Ectodermal cell (in vitro differentiated cells): ENCODE measurements at regions not wholly inside any gene's neighbourhood (a gene's known extent, or its start where the extent isn't known, plus 50 kb on each side); places are given as distances from the start of the nearest gene placed in this dataset.

Experiments
- H3K27ac ChIP-seq: 2 replicates; pipeline ENCODE4 v1.7.0; 2013; ENCODE audit warnings: mild to moderate bottlenecking, low read depth, low read length; ENCODE audit not compliant: insufficient read depth, poor library complexity, severe bottlenecking
- H3K27me3 ChIP-seq: 2 replicates; pipeline ENCODE4 v1.7.0; 2013; ENCODE audit warnings: mild to moderate bottlenecking, low read length; ENCODE audit not compliant: insufficient read depth, control insufficient read depth, poor library complexity, severe bottlenecking
- H3K36me3 ChIP-seq: one replicate; pipeline ENCODE4 v1.7.0; 2013; ENCODE audit warnings: low read length; ENCODE audit not compliant: control insufficient read depth, insufficient read depth
- H3K4me1 ChIP-seq: one replicate; pipeline ENCODE4 v1.7.0; 2013; ENCODE audit warnings: low read length; ENCODE audit not compliant: control insufficient read depth, insufficient read depth
- H3K4me3 ChIP-seq: 2 replicates; pipeline ENCODE4 v1.7.0; 2013; ENCODE audit warnings: low read depth, low read length, control low read depth; ENCODE audit not compliant: insufficient read depth
- H3K9me3 ChIP-seq: 2 replicates; pipeline ENCODE4 v1.7.0; 2013; ENCODE audit warnings: mild to moderate bottlenecking, low read length, moderate library complexity; ENCODE audit not compliant: control insufficient read depth
- WGBS, 2 experiments: methylation state at CpG; one replicate each; pipeline ENCODE4 v1.1.7; 2013; ENCODE audit warnings: missing lambda C conversion rate in 2 of 2; 5-methylcytosine and 5-hydroxymethylcytosine counted together

DNA sequence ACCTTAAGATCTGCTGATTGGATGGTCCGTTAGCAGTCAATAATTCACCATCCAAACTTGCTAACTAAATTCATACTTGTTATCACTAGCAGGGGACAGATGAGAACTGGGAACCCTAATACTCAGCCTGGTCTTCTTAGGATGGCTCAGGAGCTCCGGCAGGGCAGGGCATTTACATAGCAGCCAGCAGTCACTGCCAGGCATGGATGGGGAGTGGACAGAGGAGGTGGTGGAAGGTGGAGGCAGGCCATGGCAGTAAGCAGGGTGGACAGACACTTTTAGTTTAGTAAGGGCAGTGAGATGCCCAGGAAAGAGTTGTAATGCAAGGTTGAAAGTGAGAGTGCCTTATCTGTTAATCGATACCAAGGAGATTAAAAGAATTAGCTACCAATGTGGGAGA, 392.2 kb upstream of the CHST9 start:
- Histone ChIP-seq H3K4me3 (no peak overlapping the region), H3K27me3 (no peaks in the 10 kb centered on the region), H3K36me3 (no peaks in the 10 kb centered on the region), H3K4me1 (peaks cover 6% of the 10 kb centered on the region), H3K9me3 (peaks cover 3% of the 10 kb centered on the region), H3K27ac (no peak overlapping the region)
- WGBS, 2 experiments: 84 to 88% methylated on average over 3 of the region's 3 CpGs

- WGBS, 2 experiments: 100% methylated on average over 1 of the region's 1 CpG
- Histone ChIP-seq H3K4me1 (peaks cover 2% of the 10 kb centered on the region), H3K4me3 (no peak overlapping the region), H3K36me3 (no peaks in the 10 kb centered on the region), H3K27ac (no peak overlapping the region), H3K27me3 (peaks cover 10% of the 10 kb centered on the region), H3K9me3 (no peaks in the 10 kb centered on the region)
These were observed 382.3 kb upstream of the CHST9 start for GRCh38 chr18:27567434-27567833.

DNA sequence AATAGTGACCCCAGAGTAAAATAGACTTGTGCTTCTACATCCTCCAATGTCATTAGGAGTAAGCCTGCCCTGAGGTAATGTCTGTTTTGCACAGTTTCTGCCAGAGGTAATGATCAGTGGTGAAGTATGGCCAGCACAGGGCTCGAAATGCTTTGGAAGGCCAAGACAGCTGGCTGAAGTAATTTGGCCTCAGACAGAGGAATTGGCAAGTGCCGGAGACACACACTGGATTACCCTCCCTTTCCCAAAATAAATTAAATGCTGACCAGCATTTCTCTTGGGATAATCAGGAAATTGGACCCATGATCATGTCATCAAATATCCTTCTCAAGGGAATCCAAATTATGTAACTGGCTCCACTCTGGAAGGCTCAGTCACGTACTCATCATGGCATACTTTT, 379.0 kb upstream of the CHST9 start:
- peaks cover 12% of the 10 kb centered on the region for H3K4me1 ChIP-seq
- H3K27ac ChIP-seq: no peak overlapping the region
- no peak overlapping the region for H3K4me3 ChIP-seq
- 90 to 95% methylated on average over 3 of the region's 3 CpGs for WGBS, 2 experiments
- peaks cover 10% of the 10 kb centered on the region for H3K27me3 ChIP-seq
- H3K36me3 ChIP-seq: no peaks in the 10 kb centered on the region
- H3K9me3 ChIP-seq: no peaks in the 10 kb centered on the region

- H3K4me1 ChIP-seq: peaks cover 12% of the 10 kb centered on the region
- 85 to 93% methylated on average over 4 of the region's 4 CpGs for WGBS, 2 experiments
- peaks cover 3% of the 10 kb centered on the region for H3K9me3 ChIP-seq
- H3K4me3 ChIP-seq: no peak overlapping the region
- no peak overlapping the region for H3K27ac ChIP-seq
- peaks cover 9% of the 10 kb centered on the region for H3K27me3 ChIP-seq
- H3K36me3 ChIP-seq: no peaks in the 10 kb centered on the region
These were observed 373.5 kb upstream of the CHST9 start for GRCh38 chr18:27558388-27559155.

DNA sequence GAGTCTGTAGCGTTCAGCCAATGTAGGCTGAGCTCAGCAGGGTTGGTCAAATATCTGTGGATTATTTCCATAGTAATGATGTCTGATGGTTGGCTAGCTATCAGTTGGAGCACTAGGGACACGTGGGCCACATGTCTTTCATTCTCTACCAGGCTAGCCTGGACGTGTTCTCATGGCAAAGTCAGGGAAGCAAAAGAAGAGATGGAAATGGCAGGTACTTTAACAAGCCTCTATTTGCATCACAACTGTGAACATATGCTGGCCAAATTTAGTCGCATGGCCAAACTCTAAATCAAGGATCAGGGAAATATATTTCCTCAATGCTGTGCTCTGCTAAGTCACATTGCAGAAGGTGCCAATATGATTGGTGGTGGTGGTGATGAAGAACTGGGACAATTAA, 371.6 kb upstream of the CHST9 start:
- peaks cover 3% of the 10 kb centered on the region for H3K9me3 ChIP-seq
- H3K36me3 ChIP-seq: no peaks in the 10 kb centered on the region
- no peak overlapping the region for H3K4me3 ChIP-seq
- no peak overlapping the region for H3K27ac ChIP-seq
- H3K4me1 ChIP-seq: peaks cover 3% of the 10 kb centered on the region
- H3K27me3 ChIP-seq: no peaks in the 10 kb centered on the region
- WGBS, 2 experiments: 78 to 80% methylated on average over 4 of the region's 4 CpGs

DNA sequence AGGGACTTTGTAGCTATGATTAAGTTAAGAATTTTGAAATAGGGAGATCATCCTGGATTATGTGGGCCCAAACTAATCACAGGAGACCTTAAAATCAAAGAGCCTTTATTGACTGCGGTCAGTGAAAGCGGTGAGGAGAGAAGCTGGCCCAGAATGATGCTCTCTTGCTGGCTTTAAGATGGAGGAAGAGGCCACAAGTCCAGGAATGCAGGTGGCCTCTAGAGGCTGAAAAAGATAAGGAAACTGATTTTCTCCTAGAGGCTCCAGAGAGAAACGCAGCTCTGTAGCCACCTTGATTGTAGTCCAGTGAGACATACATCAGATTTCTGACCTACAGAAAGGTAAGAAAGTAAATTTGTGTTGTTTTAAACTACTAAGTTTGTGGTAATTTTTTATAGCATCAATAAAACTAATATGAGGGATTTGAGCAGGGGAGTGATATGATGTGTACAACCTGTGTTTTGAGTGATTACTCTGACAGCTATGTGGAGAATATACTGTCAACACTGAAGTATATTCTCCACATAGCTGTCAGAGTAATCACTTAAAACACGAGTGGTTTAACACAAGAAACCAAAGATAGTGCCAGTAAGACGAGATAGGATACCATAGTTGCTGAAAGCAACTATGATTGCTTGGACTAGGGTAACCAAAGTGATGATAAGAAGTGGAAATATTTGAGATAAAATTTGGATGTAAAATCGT, 364.4 kb upstream of the CHST9 start:
- Histone ChIP-seq H3K9me3 (no peaks in the 10 kb centered on the region), H3K27ac (no peak overlapping the region), H3K4me3 (no peak overlapping the region), H3K27me3 (no peaks in the 10 kb centered on the region), H3K36me3 (no peaks in the 10 kb centered on the region), H3K4me1 (peaks cover 3% of the 10 kb centered on the region)
- 95 to 99% methylated on average over 5 to 6 of the region's 6 CpGs for WGBS, 2 experiments

GRCh38 chr18:27546991-27547390, 361.9 kb upstream of the CHST9 start:
- no peak overlapping the region for H3K27ac ChIP-seq
- no peaks in the 10 kb centered on the region for H3K36me3 ChIP-seq
- no peak overlapping the region for H3K4me3 ChIP-seq
- no peaks in the 10 kb centered on the region for H3K27me3 ChIP-seq
- peaks cover 9% of the 10 kb centered on the region for H3K4me1 ChIP-seq
- WGBS, 2 experiments: 98 to 100% methylated on average over 3 of the region's 3 CpGs
- no peaks in the 10 kb centered on the region for H3K9me3 ChIP-seq

DNA sequence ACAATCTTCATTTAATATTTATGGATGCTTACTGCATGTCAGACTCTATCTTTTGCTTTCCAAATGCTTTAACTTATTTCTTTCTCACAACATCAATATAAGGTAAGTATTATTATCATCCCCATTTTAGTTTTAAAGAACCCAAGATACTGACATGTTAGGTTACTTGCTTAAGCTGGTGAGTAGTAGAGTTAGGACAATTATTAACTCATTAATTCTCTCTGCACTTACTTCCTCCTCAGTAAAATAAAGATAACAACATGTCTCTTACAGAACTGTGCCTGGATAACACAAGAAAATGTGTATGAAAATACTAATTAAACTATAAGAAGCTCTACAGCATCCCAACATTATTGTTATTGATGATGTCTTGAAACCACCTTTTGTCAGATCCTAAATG, 359.1 kb upstream of the CHST9 start:
- no peaks in the 10 kb centered on the region for H3K9me3 ChIP-seq
- H3K36me3 ChIP-seq: no peaks in the 10 kb centered on the region
- no peaks in the 10 kb centered on the region for H3K27me3 ChIP-seq
- H3K4me3 ChIP-seq: no peak overlapping the region
- H3K4me1 ChIP-seq: peaks cover 15% of the 10 kb centered on the region
- no peak overlapping the region for H3K27ac ChIP-seq

DNA sequence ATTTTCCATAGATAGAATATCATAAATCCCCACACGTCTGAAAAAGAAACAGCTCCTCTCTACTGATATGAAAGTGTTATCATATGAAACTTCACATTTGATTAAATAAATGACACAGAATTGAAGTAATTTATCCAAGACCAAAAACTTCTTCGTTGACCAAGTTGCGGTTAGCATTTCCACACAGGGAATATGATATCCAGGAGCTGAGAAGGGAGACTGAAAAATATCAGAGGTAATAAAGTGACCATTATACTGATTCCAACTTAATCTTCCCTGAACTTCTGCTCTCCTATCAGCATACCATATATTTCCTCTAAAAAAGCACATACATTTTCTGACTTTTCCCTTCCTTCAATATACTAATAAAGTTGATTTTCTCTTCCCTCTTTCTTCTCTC, 356.2 kb upstream of the CHST9 start:
- Histone ChIP-seq H3K27ac (no peak overlapping the region), H3K4me3 (no peak overlapping the region), H3K9me3 (no peaks in the 10 kb centered on the region), H3K27me3 (no peaks in the 10 kb centered on the region), H3K4me1 (peaks cover 15% of the 10 kb centered on the region), H3K36me3 (no peaks in the 10 kb centered on the region)
- 85 to 100% methylated on average over 1 to 3 of the region's 3 CpGs for WGBS, 2 experiments

GRCh38 chr18:27540111-27540510, 355.0 kb upstream of the CHST9 start:
- no peaks in the 10 kb centered on the region for H3K9me3 ChIP-seq
- H3K27ac ChIP-seq: no peak overlapping the region
- no peaks in the 10 kb centered on the region for H3K27me3 ChIP-seq
- WGBS, 2 experiments: 11 to 16% methylated on average over 6 of the region's 6 CpGs
- no peaks in the 10 kb centered on the region for H3K36me3 ChIP-seq
- peaks cover 13% of the 10 kb centered on the region for H3K4me1 ChIP-seq
- H3K4me3 ChIP-seq: no peak overlapping the region
